ENCODE measurements at regions not wholly inside any gene's neighbourhood (a gene's known extent, or its start where the extent isn't known, plus 50 kb on each side); places are given as distances from the start of the nearest gene placed in this dataset.
"Not testable (repeated sequence)": the region's sequence is repeated elsewhere in the genome, so short reads cannot be mapped to it uniquely, and the experiment has no call there.

GRCh38 chr3:34152656-34153055 is 354.2 kb downstream of the PDCD6IP start:
- TF ChIP-seq CTCF (IDR thresholded peaks at IDR 0.05) = no peak
- intact Hi-C loops (cut with DNase I) = no loop called here
- Histone ChIP-seq H3K4me3 (no peak overlapping the region), H3K9me3 (no peaks in the 10 kb centered on the region), H3K36me3 (no peaks in the 10 kb centered on the region), H3K4me1 (no peaks in the 10 kb centered on the region), H3K27ac (no peak overlapping the region), H3K27me3 (no peaks in the 10 kb centered on the region)
- peak in 1 of 4 donors; percentile 19 for DNase-seq
- no peak for ATAC-seq

GRCh38 chr3:34155108-34155507 is 356.7 kb downstream of the PDCD6IP start:
- ATAC-seq (no peak), DNase-seq (no peak)
- H3K27ac ChIP-seq = no peak overlapping the region
- H3K9me3 ChIP-seq = no peaks in the 10 kb centered on the region
- H3K4me1 ChIP-seq = no peaks in the 10 kb centered on the region
- H3K27me3 ChIP-seq = no peaks in the 10 kb centered on the region
- intact Hi-C loops (cut with DNase I) = no loop called here
- no peak for TF ChIP-seq CTCF (IDR thresholded peaks at IDR 0.05)
- H3K36me3 ChIP-seq = no peaks in the 10 kb centered on the region
- H3K4me3 ChIP-seq = no peak overlapping the region

- TF ChIP-seq CTCF (IDR thresholded peaks at IDR 0.05) = no peak
- no peak overlapping the region for H3K27ac ChIP-seq
- ATAC-seq (no peak), DNase-seq (no peak)
- H3K27me3 ChIP-seq = no peaks in the 10 kb centered on the region
- H3K9me3 ChIP-seq = no peaks in the 10 kb centered on the region
- no peaks in the 10 kb centered on the region for H3K4me1 ChIP-seq
- intact Hi-C loops (cut with DNase I) = no loop called here
- no peak overlapping the region for H3K4me3 ChIP-seq
- H3K36me3 ChIP-seq = no peaks in the 10 kb centered on the region
These were observed 357.2 kb downstream of the PDCD6IP start for GRCh38 chr3:34155666-34156065.

GRCh38 chr3:34157491-34157890 is 359.1 kb downstream of the PDCD6IP start:
- H3K4me1 ChIP-seq = no peaks in the 10 kb centered on the region
- DNase-seq (no peak), ATAC-seq (no peak)
- no peaks in the 10 kb centered on the region for H3K27me3 ChIP-seq
- TF ChIP-seq CTCF (IDR thresholded peaks at IDR 0.05) = no peak
- no peak overlapping the region for H3K27ac ChIP-seq
- H3K36me3 ChIP-seq = no peaks in the 10 kb centered on the region
- H3K9me3 ChIP-seq = no peaks in the 10 kb centered on the region
- intact Hi-C loops (cut with DNase I) = no loop called here
- no peak overlapping the region for H3K4me3 ChIP-seq

GRCh38 chr3:34159613-34160420 is 361.4 kb downstream of the PDCD6IP start:
- ATAC-seq (no peak), DNase-seq (no peak)
- H3K9me3 ChIP-seq = no peaks in the 10 kb centered on the region
- no peaks in the 10 kb centered on the region for H3K27me3 ChIP-seq
- H3K27ac ChIP-seq = no peak overlapping the region
- H3K4me1 ChIP-seq = no peaks in the 10 kb centered on the region
- no peak overlapping the region for H3K4me3 ChIP-seq
- no peaks in the 10 kb centered on the region for H3K36me3 ChIP-seq
- intact Hi-C loops (cut with DNase I) = no loop called here
- no peak for TF ChIP-seq CTCF (IDR thresholded peaks at IDR 0.05)

- H3K4me1 ChIP-seq; intact Hi-C loops (cut with DNase I); DNase-seq: not testable (repeated sequence)
These were observed 371.2 kb downstream of the PDCD6IP start for GRCh38 chr3:34169636-34170035.

More at GRCh38 chr3:34169636-34170035, 371.2 kb downstream of the PDCD6IP start:
- not testable (repeated sequence) for H3K4me3 ChIP-seq, H3K27ac ChIP-seq, H3K9me3 ChIP-seq, ATAC-seq, H3K36me3 ChIP-seq, H3K27me3 ChIP-seq

Data from left lung (tissue), 4 donors.